Neural cell (in vitro differentiated cells): ENCODE measurements at regions not wholly inside any gene's neighbourhood (a gene's known extent, or its start where the extent isn't known, plus 50 kb on each side); places are given as distances from the start of the nearest gene placed in this dataset.

Source experiments
- H2AFZ ChIP-seq: fragments of 200-600, 300-800 bp; sonication (generic), shearing (Covaris generic); 2 replicates; pipeline ENCODE4 v1.6.0; 2014; ENCODE audit warnings: low read depth, mild to moderate bottlenecking, antibody characterized with exemption, low read length, moderate library complexity
- H3F3A ChIP-seq: fragments of 200-600 bp; shearing (Covaris generic); 2 replicates; pipeline ENCODE4 v1.6.1; 2016; ENCODE audit warnings: mild to moderate bottlenecking, moderate library complexity, mixed read lengths, antibody characterized with exemption, low read length; ENCODE audit not compliant: insufficient read depth, poor library complexity, severe bottlenecking
- H3K27ac ChIP-seq: fragments of 200-600, 300-800 bp; sonication (generic), shearing (Covaris generic); 2 replicates; pipeline ENCODE4 v1.5.1; 2014; ENCODE audit warnings: mild to moderate bottlenecking, low read length, moderate library complexity
- H3K27me3 ChIP-seq: fragments of 300-800, 200-600 bp; sonication (generic), shearing (Covaris generic); 2 replicates; pipeline ENCODE4 v1.6.0; 2014; ENCODE audit warnings: mild to moderate bottlenecking, low read depth, low read length, moderate library complexity; ENCODE audit not compliant: insufficient read depth
- H3K36me3 ChIP-seq: fragments of 300-800, 200-600 bp; sonication (generic), shearing (Covaris generic); 2 replicates; pipeline ENCODE4 v1.5.1; 2014; ENCODE audit warnings: mild to moderate bottlenecking, antibody characterized with exemption, low read length, moderate library complexity; ENCODE audit not compliant: insufficient read depth
- H3K4me2 ChIP-seq: fragments of 300-800, 200-600 bp; sonication (generic), shearing (Covaris generic); 2 replicates; pipeline ENCODE4 v1.6.0; 2014; ENCODE audit warnings: mild to moderate bottlenecking, low read length
- H3K4me3 ChIP-seq: fragments of 300-800, 200-600 bp; sonication (generic), shearing (Covaris generic); 2 replicates; pipeline ENCODE4 v1.5.1; 2014; ENCODE audit warnings: mild to moderate bottlenecking, low read length, moderate library complexity
- H3K79me2 ChIP-seq: fragments of 200-600 bp; shearing (Covaris generic); replicated peaks from 2 replicates; pipeline ENCODE4 v1.6.0; 2014; ENCODE audit warnings: mild to moderate bottlenecking, low read length, moderate library complexity; ENCODE audit not compliant: insufficient read depth
- H3K9ac ChIP-seq: fragments of 300-800, 200-600 bp; sonication (generic), shearing (Covaris generic); 2 replicates; pipeline ENCODE4 v1.6.1; 2016; ENCODE audit warnings: mild to moderate bottlenecking, low read length, mixed read lengths
- H3K9me2 ChIP-seq: fragments of 200-600 bp; shearing (Covaris generic); 2 replicates; pipeline ENCODE4 v1.6.1; 2016; ENCODE audit warnings: mild to moderate bottlenecking, low read length, mixed read lengths; ENCODE audit not compliant: insufficient read depth
- H3K9me3 ChIP-seq: fragments of 200-600, 300-800 bp; sonication (generic), shearing (Covaris generic); 2 replicates; pipeline ENCODE4 v1.6.1; 2016; ENCODE audit warnings: mild to moderate bottlenecking, mixed run types, low read length, moderate library complexity, mixed read lengths
- H4K20me1 ChIP-seq: fragments of 200-600 bp; shearing (Covaris generic); 2 replicates; pipeline ENCODE4 v1.6.1; 2016; ENCODE audit warnings: mild to moderate bottlenecking, mixed run types; ENCODE audit not compliant: insufficient read depth
- CTCF ChIP-seq: fragments of 450-650 bp; IDR thresholded peaks from 2 replicates; pipeline ENCODE4 v1.5.1; 2014; ENCODE audit warnings: antibody characterized with exemption, mild to moderate bottlenecking, moderate library complexity; ENCODE audit not compliant: poor library complexity, severe bottlenecking
- EP300 ChIP-seq: fragments of 450-650 bp; conservative IDR thresholded peaks from 2 replicates; pipeline ENCODE4 v1.6.1; 2014; ENCODE audit warnings: antibody characterized with exemption, mild to moderate bottlenecking, moderate library complexity; ENCODE audit not compliant: poor library complexity, severe bottlenecking
- EZH2 ChIP-seq: fragments of 200-600, 300-800 bp; shearing (Covaris generic), sonication (generic); IDR thresholded peaks from 2 replicates; pipeline ENCODE4 v1.6.1; 2014; ENCODE audit warnings: antibody characterized with exemption, low read length, borderline replicate concordance, mild to moderate bottlenecking; ENCODE audit not compliant: insufficient read depth, poor library complexity, severe bottlenecking
- MXI1 ChIP-seq: fragments of 450-650 bp; conservative IDR thresholded peaks from 2 replicates; pipeline ENCODE4 v1.6.1; 2014; ENCODE audit warnings: antibody characterized with exemption, mild to moderate bottlenecking; ENCODE audit not compliant: poor library complexity, severe bottlenecking
- POLR2AphosphoS5 ChIP-seq: IDR thresholded peaks from 2 replicates; pipeline ENCODE4 v1.6.1; 2012
- RAD21 ChIP-seq: fragments of 450-650 bp; conservative IDR thresholded peaks from 2 replicates; pipeline ENCODE4 v1.6.1; 2014; ENCODE audit warnings: antibody characterized with exemption, mild to moderate bottlenecking, moderate library complexity
- SMC3 ChIP-seq: fragments of 450-650 bp; conservative IDR thresholded peaks from 2 replicates; pipeline ENCODE4 v1.6.1; 2014; ENCODE audit warnings: antibody characterized with exemption, mild to moderate bottlenecking, moderate library complexity; ENCODE audit not compliant: poor library complexity
- TAF1 ChIP-seq: IDR thresholded peaks from 2 replicates; pipeline ENCODE4 v1.6.1; 2012; ENCODE audit warnings: low read depth
- TF ChIP-seq, protein P1 (sequence below): IDR thresholded peaks from 2 replicates; pipeline ENCODE4 v1.6.1; 2012; ENCODE audit warnings: borderline replicate concordance

- Histone ChIP-seq H3K9me3 (no peaks in the 10 kb centered on the region), H3K4me2 (no peak overlapping the region), H3K9ac (no peak overlapping the region), H3K79me2 (no peaks in the 10 kb centered on the region), H3K27ac (no peak overlapping the region), H3K9me2 (no peaks in the 10 kb centered on the region), H4K20me1 (no peaks in the 10 kb centered on the region), H3F3A (no peaks in the 10 kb centered on the region), H3K27me3 (no peaks in the 10 kb centered on the region), H3K36me3 (no peaks in the 10 kb centered on the region), H3K4me3 (no peak overlapping the region), H2AFZ (no peak overlapping the region)
- TF ChIP-seq EP300 (no peak), POLR2AphosphoS5 (no peak), TAF1 (no peak), RAD21 (no peak), SMC3 (no peak), MXI1 (no peak), CTCF (no peak), EZH2 (no peak)
- TF ChIP-seq, protein P1, sequence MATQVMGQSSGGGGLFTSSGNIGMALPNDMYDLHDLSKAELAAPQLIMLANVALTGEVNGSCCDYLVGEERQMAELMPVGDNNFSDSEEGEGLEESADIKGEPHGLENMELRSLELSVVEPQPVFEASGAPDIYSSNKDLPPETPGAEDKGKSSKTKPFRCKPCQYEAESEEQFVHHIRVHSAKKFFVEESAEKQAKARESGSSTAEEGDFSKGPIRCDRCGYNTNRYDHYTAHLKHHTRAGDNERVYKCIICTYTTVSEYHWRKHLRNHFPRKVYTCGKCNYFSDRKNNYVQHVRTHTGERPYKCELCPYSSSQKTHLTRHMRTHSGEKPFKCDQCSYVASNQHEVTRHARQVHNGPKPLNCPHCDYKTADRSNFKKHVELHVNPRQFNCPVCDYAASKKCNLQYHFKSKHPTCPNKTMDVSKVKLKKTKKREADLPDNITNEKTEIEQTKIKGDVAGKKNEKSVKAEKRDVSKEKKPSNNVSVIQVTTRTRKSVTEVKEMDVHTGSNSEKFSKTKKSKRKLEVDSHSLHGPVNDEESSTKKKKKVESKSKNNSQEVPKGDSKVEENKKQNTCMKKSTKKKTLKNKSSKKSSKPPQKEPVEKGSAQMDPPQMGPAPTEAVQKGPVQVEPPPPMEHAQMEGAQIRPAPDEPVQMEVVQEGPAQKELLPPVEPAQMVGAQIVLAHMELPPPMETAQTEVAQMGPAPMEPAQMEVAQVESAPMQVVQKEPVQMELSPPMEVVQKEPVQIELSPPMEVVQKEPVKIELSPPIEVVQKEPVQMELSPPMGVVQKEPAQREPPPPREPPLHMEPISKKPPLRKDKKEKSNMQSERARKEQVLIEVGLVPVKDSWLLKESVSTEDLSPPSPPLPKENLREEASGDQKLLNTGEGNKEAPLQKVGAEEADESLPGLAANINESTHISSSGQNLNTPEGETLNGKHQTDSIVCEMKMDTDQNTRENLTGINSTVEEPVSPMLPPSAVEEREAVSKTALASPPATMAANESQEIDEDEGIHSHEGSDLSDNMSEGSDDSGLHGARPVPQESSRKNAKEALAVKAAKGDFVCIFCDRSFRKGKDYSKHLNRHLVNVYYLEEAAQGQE, result no peak
These were observed 200.0 kb downstream of the FAM170A start for GRCh38 chr5:119829341-119829740.

- H3K4me2 ChIP-seq, result no peak overlapping the region
These were observed 203.8 kb downstream of the FAM170A start for GRCh38 chr5:119833176-119833575.

More at GRCh38 chr5:119833176-119833575, 203.8 kb downstream of the FAM170A start:
- H3K9ac ChIP-seq, result no peak overlapping the region
- H4K20me1 ChIP-seq, result no peaks in the 10 kb centered on the region
- no peaks in the 10 kb centered on the region for H3K27me3 ChIP-seq
- no peaks in the 10 kb centered on the region for H3K9me2 ChIP-seq
- no peaks in the 10 kb centered on the region for H3F3A ChIP-seq
- no peak overlapping the region for H3K27ac ChIP-seq
- H3K79me2 ChIP-seq, result no peaks in the 10 kb centered on the region
- TF ChIP-seq MXI1 (no peak), CTCF (no peak), EP300 (no peak), POLR2AphosphoS5 (no peak), SMC3 (no peak), RAD21 (no peak), TAF1 (no peak), EZH2 (no peak)
- TF ChIP-seq, protein P1, result no peak
- no peaks in the 10 kb centered on the region for H3K9me3 ChIP-seq
- H3K4me3 ChIP-seq, result no peak overlapping the region
- H3K36me3 ChIP-seq, result no peaks in the 10 kb centered on the region
- no peak overlapping the region for H2AFZ ChIP-seq
